Spleen (tissue), 11 donors: ENCODE measurements at regions not wholly inside any gene's neighbourhood (a gene's known extent, or its start where the extent isn't known, plus 50 kb on each side); places are given as distances from the start of the nearest gene placed in this dataset.

Source experiments
- DNase-seq: peaks from one replicate; pipeline ENCODE4 v3.0.0-alpha.2; 2020
- H3K27ac ChIP-seq, 8 donors: fragments of 200-600 bp; sonication (generic) in 7 of 8; 1 replicate in 4 of 8; 2 replicates in 4 of 8; pipeline versions ENCODE4 v1.5.0 to v1.8.0; 2016 to 2021; ENCODE audit warnings: inconsistent platforms in 4 of 8, mild to moderate bottlenecking in 4 of 8, moderate library complexity in 1 of 8
- H3K27me3 ChIP-seq, 7 donors: fragments of 200-600 bp; sonication (generic) in 6 of 7; replicated peaks in 1 of 7; 1 replicate in 4 of 7; 2 replicates in 3 of 7; pipeline versions ENCODE4 v1.5.0 to v1.8.0; 2016 to 2021; ENCODE audit warnings: inconsistent platforms in 3 of 7, mild to moderate bottlenecking in 1 of 7
- H3K36me3 ChIP-seq, 6 donors: fragments of 200-600 bp; sonication (generic) in 5 of 6; 1 replicate in 4 of 6; 2 replicates in 2 of 6; pipeline versions ENCODE4 v1.5.0 to v1.8.0; 2016 to 2021; ENCODE audit warnings: inconsistent platforms in 2 of 6
- H3K4me1 ChIP-seq, 6 donors: fragments of 200-600 bp; sonication (generic) in 5 of 6; 1 replicate in 3 of 6; 2 replicates in 3 of 6; pipeline versions ENCODE4 v1.5.0 to v1.8.0; 2016 to 2021; ENCODE audit warnings: inconsistent platforms in 3 of 6
- H3K4me3 ChIP-seq, 8 donors: fragments of 200-600 bp; sonication (generic) in 7 of 8; 1 replicate in 4 of 8; 2 replicates in 4 of 8; pipeline versions ENCODE4 v1.5.0 to v1.8.0; 2016 to 2021; ENCODE audit warnings: inconsistent platforms in 4 of 8, mild to moderate bottlenecking in 4 of 8, moderate library complexity in 2 of 8
- H3K9me3 ChIP-seq, 8 donors: fragments of 200-600 bp; sonication (generic) in 7 of 8; 1 replicate in 4 of 8; 2 replicates in 4 of 8; pipeline versions ENCODE4 v1.5.0 to v1.8.0; 2016 to 2021; ENCODE audit warnings: inconsistent platforms in 4 of 8
- CTCF ChIP-seq, 11 experiments: fragments of 200-600 bp in 7 of 11; fragments of 450-650 bp in 4 of 11; sonication (generic) in 4 of 11; IDR thresholded peaks in 8 of 11; conservative IDR thresholded peaks in 3 of 11; 1 replicate in 7 of 11; 2 replicates in 4 of 11; pipeline versions ENCODE4 v1.4.0 to v1.8.0; 2016 to 2021; ENCODE audit warnings: antibody characterized with exemption in 11 of 11, inconsistent platforms in 4 of 11, mild to moderate bottlenecking in 1 of 11
- POLR2A ChIP-seq, 3 donors: fragments of 450-650 bp; IDR thresholded peaks; one replicate each; pipeline ENCODE4 v1.5.1; 2017; ENCODE audit warnings: antibody characterized with exemption in 3 of 3, mild to moderate bottlenecking in 1 of 3
- POLR2AphosphoS5 ChIP-seq, 3 donors: sonication (generic); formaldehyde crosslinking; IDR thresholded peaks; one replicate each; pipeline ENCODE4 v1.5.1; 2017; ENCODE audit warnings: antibody characterized with exemption in 3 of 3
- WGBS, 5 donors: extraction: QIAGEN DNeasy Blood & Tissue Kit in 3 of 5; methylation state at CpG; one replicate each; pipeline versions ENCODE4 v1.1.5 to v1.1.7; 2013 to 2018; 5-methylcytosine and 5-hydroxymethylcytosine counted together
- intact Hi-C: fragments of 100-400 bp; cut with DNase I; formaldehyde crosslinking; loops from one replicate; pipeline ENCODE4 v1.15.0; 2023; ENCODE audit warnings: low total_unique reads
- donor health status: healthy with polysubstance abuse.
- donor health status: DM: no; HTN: no; CAD: no; lungs with moderate emphysema.
- donor health status: DM: no; HTN: no; CAD: no.
- donor health status: Bipolar disorder and iron deficiency.
- donor health status: healthy.
- donor health status: DM: no; HTN: no; CAD: no.
- donor health status: DM: yes; HTN: yes; CAD: no.

- H3K9me3 ChIP-seq: peaks cover 0 to 13% (median 4%) of the 10 kb centered on the region in 8 donors
- intact Hi-C loops: no loop called here
- no peaks in the 10 kb centered on the region for H3K4me1 ChIP-seq
- no peak for DNase-seq
- H3K36me3 ChIP-seq: no peaks in the 10 kb centered on the region
- TF ChIP-seq CTCF (IDR thresholded peaks at IDR 0.05 in 8 of 11, conservative IDR thresholded peaks at IDR 0.05 in 3 of 11) (no peak), POLR2A (IDR thresholded peaks at IDR 0.05) (no peak), POLR2AphosphoS5 (IDR thresholded peaks at IDR 0.05) (no peak)
- H3K27ac ChIP-seq: no peak overlapping the region
- H3K4me3 ChIP-seq: no peak overlapping the region
- H3K27me3 ChIP-seq: no peaks in the 10 kb centered on the region
These were observed 914.4 kb upstream of the ROBO1 start for GRCh38 chr3:80682235-80682634.

GRCh38 chr3:80677796-80678195, 910.0 kb upstream of the ROBO1 start:
- Histone ChIP-seq H3K4me3 (no peak overlapping the region), H3K27ac (no peak overlapping the region), H3K27me3 (no peaks in the 10 kb centered on the region), H3K9me3 (peaks cover 0 to 13% (median 4%) of the 10 kb centered on the region in 8 donors), H3K36me3 (no peaks in the 10 kb centered on the region), H3K4me1 (no peaks in the 10 kb centered on the region)
- intact Hi-C loops: no loop called here
- TF ChIP-seq CTCF (IDR thresholded peaks at IDR 0.05 in 8 of 11, conservative IDR thresholded peaks at IDR 0.05 in 3 of 11): no peak
- no peak for TF ChIP-seq POLR2A (IDR thresholded peaks at IDR 0.05)
- no peak for TF ChIP-seq POLR2AphosphoS5 (IDR thresholded peaks at IDR 0.05)
- DNase-seq: no peak
- 62 to 73% (median 69%) methylated on average over 6 of the region's 6 CpGs for WGBS, 5 donors

- no peak overlapping the region for H3K4me3 ChIP-seq
- TF ChIP-seq POLR2A (IDR thresholded peaks at IDR 0.05): no peak
- TF ChIP-seq CTCF (IDR thresholded peaks at IDR 0.05 in 8 of 11, conservative IDR thresholded peaks at IDR 0.05 in 3 of 11): no peak
- DNase-seq: no peak
- H3K4me1 ChIP-seq: no peaks in the 10 kb centered on the region
- H3K27ac ChIP-seq: no peak overlapping the region
- no peaks in the 10 kb centered on the region for H3K36me3 ChIP-seq
- peaks cover 0 to 6% (median 0%) of the 10 kb centered on the region in 8 donors for H3K9me3 ChIP-seq
- intact Hi-C loops: no loop called here
- H3K27me3 ChIP-seq: no peaks in the 10 kb centered on the region
These were observed 909.1 kb upstream of the ROBO1 start for GRCh38 chr3:80676866-80677265.

GRCh38 chr3:80676261-80676660, 908.5 kb upstream of the ROBO1 start:
- WGBS, 5 donors: 62 to 81% (median 71%) methylated on average over 2 of the region's 2 CpGs
- H3K36me3 ChIP-seq: no peaks in the 10 kb centered on the region
- no peak overlapping the region for H3K27ac ChIP-seq
- H3K9me3 ChIP-seq: peaks cover 0 to 6% (median 0%) of the 10 kb centered on the region in 8 donors
- H3K27me3 ChIP-seq: no peaks in the 10 kb centered on the region
- intact Hi-C loops: no loop called here
- TF ChIP-seq CTCF (IDR thresholded peaks at IDR 0.05 in 8 of 11, conservative IDR thresholded peaks at IDR 0.05 in 3 of 11) (no peak), POLR2A (IDR thresholded peaks at IDR 0.05) (no peak), POLR2AphosphoS5 (IDR thresholded peaks at IDR 0.05) (no peak)
- no peak for DNase-seq
- no peak overlapping the region for H3K4me3 ChIP-seq
- no peaks in the 10 kb centered on the region for H3K4me1 ChIP-seq
